Upper lobe of left lung (tissue), 6 donors: ENCODE measurements at regions not wholly inside any gene's neighbourhood (a gene's known extent, or its start where the extent isn't known, plus 50 kb on each side); places are given as distances from the start of the nearest gene placed in this dataset.

ENCODE experiments used
- ATAC-seq, 2 donors: fragments of 200-7000 bp; cut with Tn5 transposase; one replicate each; pipeline ENCODE4 v1.9.1; 2022; ENCODE audit warnings: mild to moderate bottlenecking in 2 of 2, moderate library complexity in 2 of 2; ENCODE audit not compliant: low FRiP score in 2 of 2
- DNase-seq, 2 donors: peaks; one replicate each; pipeline ENCODE4 v3.0.0-alpha.2; 2019 to 2020
- H3K27ac ChIP-seq, 4 donors: fragments of 200-600 bp; sonication (generic); one replicate each; pipeline ENCODE4 v1.5.1; 2016 to 2019
- H3K27me3 ChIP-seq, 4 donors: fragments of 200-600 bp; sonication (generic); one replicate each; pipeline ENCODE4 v1.5.1; 2017 to 2019
- H3K36me3 ChIP-seq, 4 donors: fragments of 200-600 bp; sonication (generic); one replicate each; pipeline ENCODE4 v1.5.1; 2016 to 2019
- H3K4me1 ChIP-seq, 4 donors: fragments of 200-600 bp; sonication (generic); one replicate each; pipeline ENCODE4 v1.5.1; 2018 to 2019
- H3K4me3 ChIP-seq, 4 donors: fragments of 200-600 bp; sonication (generic); one replicate each; pipeline ENCODE4 v1.5.1; 2017 to 2019; ENCODE audit warnings: mild to moderate bottlenecking in 2 of 4, moderate library complexity in 1 of 4
- H3K9me3 ChIP-seq, 4 donors: fragments of 200-600 bp; sonication (generic); one replicate each; pipeline ENCODE4 v1.5.1; 2018 to 2019
- CTCF ChIP-seq, 6 experiments: fragments of 450-650 bp in 4 of 6; fragments of 200-600 bp in 2 of 6; sonication (generic) in 2 of 6; IDR thresholded peaks; one replicate each; pipeline ENCODE4 v1.5.1; 2016 to 2019; ENCODE audit warnings: antibody characterized with exemption in 6 of 6
- EP300 ChIP-seq, 4 donors: sonication (generic); formaldehyde crosslinking; IDR thresholded peaks; one replicate each; pipeline ENCODE4 v1.5.1; 2017; ENCODE audit warnings: antibody characterized with exemption in 4 of 4, control low read depth in 2 of 4
- POLR2A ChIP-seq, 4 donors: fragments of 450-650 bp; IDR thresholded peaks; one replicate each; pipeline ENCODE4 v1.5.1; 2016 to 2017; ENCODE audit warnings: antibody characterized with exemption in 4 of 4, mild to moderate bottlenecking in 2 of 4
- POLR2AphosphoS5 ChIP-seq, 2 donors: sonication (generic); formaldehyde crosslinking; IDR thresholded peaks; one replicate each; pipeline ENCODE4 v1.5.1; 2017; ENCODE audit warnings: antibody characterized with exemption in 2 of 2
- WGBS, 2 donors: methylation state at CpG; one replicate each; pipeline ENCODE4 v1.1.5; 2017 to 2018; 5-methylcytosine and 5-hydroxymethylcytosine counted together
- donor health status: DM: no; HTN: no; CAD: no; lungs with moderate emphysema.
- donor health status: DM: no; HTN: yes; CAD: no; lungs with severe emphysema.

- Histone ChIP-seq H3K4me3 (no peak overlapping the region), H3K9me3 (no peaks in the 10 kb centered on the region), H3K27me3 (no peaks in the 10 kb centered on the region), H3K36me3 (no peaks in the 10 kb centered on the region), H3K4me1 (no peaks in the 10 kb centered on the region), H3K27ac (no peak overlapping the region)
- DNase-seq (no peak), ATAC-seq (no peak)
- TF ChIP-seq EP300 (IDR thresholded peaks at IDR 0.05): no peak
- TF ChIP-seq CTCF (IDR thresholded peaks at IDR 0.05): no peak
- no peak for TF ChIP-seq POLR2AphosphoS5 (IDR thresholded peaks at IDR 0.05)
- no peak for TF ChIP-seq POLR2A (IDR thresholded peaks at IDR 0.05)
These were observed 218.8 kb upstream of the ADRA1B start for GRCh38 chr5:159697530-159697929.

DNA sequence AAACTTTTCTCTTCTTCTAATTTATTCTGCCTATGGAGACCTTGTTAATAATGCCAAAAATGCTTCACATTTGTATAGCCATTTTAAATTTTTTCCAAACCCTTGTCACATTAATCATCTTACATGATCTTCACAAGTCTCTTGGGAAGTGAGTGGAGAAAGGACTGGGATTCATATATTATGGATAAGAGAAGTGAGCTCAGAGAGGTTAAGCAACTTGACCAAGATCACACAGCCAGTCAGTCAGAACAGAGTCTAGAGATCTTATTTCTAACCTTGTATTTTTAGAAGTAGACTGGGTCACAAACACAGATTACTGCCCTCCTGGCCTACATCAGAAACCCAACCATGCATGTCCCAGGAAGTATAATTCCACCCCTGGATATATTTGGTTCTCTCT, 218.0 kb upstream of the ADRA1B start:
- no peak for TF ChIP-seq POLR2AphosphoS5 (IDR thresholded peaks at IDR 0.05)
- TF ChIP-seq POLR2A (IDR thresholded peaks at IDR 0.05): no peak
- no peak for TF ChIP-seq CTCF (IDR thresholded peaks at IDR 0.05)
- no peak for TF ChIP-seq EP300 (IDR thresholded peaks at IDR 0.05)
- DNase-seq: no peak
- Histone ChIP-seq H3K36me3 (no peaks in the 10 kb centered on the region), H3K4me1 (no peaks in the 10 kb centered on the region), H3K27me3 (no peaks in the 10 kb centered on the region), H3K9me3 (no peaks in the 10 kb centered on the region), H3K27ac (no peak overlapping the region), H3K4me3 (no peak overlapping the region)
- ATAC-seq: no peak

- no peak overlapping the region for H3K4me3 ChIP-seq
- H3K9me3 ChIP-seq: no peaks in the 10 kb centered on the region
- H3K4me1 ChIP-seq: no peaks in the 10 kb centered on the region
- no peak overlapping the region for H3K27ac ChIP-seq
- no peak for DNase-seq
- ATAC-seq: no peak
- no peak for TF ChIP-seq POLR2A (IDR thresholded peaks at IDR 0.05)
- no peak for TF ChIP-seq EP300 (IDR thresholded peaks at IDR 0.05)
- no peak for TF ChIP-seq CTCF (IDR thresholded peaks at IDR 0.05)
- no peak for TF ChIP-seq POLR2AphosphoS5 (IDR thresholded peaks at IDR 0.05)
- no peaks in the 10 kb centered on the region for H3K36me3 ChIP-seq
- H3K27me3 ChIP-seq: no peaks in the 10 kb centered on the region
These were observed 216.3 kb upstream of the ADRA1B start for GRCh38 chr5:159700016-159700415.

GRCh38 chr5:159702301-159702700, 214.0 kb upstream of the ADRA1B start:
- no peaks in the 10 kb centered on the region for H3K36me3 ChIP-seq
- H3K4me3 ChIP-seq: no peak overlapping the region
- no peak overlapping the region for H3K27ac ChIP-seq
- no peaks in the 10 kb centered on the region for H3K9me3 ChIP-seq
- 69 to 79% methylated on average over 4 of the region's 4 CpGs for WGBS, 2 donors
- ATAC-seq (no peak), DNase-seq (no peak)
- no peaks in the 10 kb centered on the region for H3K4me1 ChIP-seq
- TF ChIP-seq POLR2A (IDR thresholded peaks at IDR 0.05): no peak
- no peak for TF ChIP-seq POLR2AphosphoS5 (IDR thresholded peaks at IDR 0.05)
- no peak for TF ChIP-seq CTCF (IDR thresholded peaks at IDR 0.05)
- no peak for TF ChIP-seq EP300 (IDR thresholded peaks at IDR 0.05)
- no peaks in the 10 kb centered on the region for H3K27me3 ChIP-seq

DNA sequence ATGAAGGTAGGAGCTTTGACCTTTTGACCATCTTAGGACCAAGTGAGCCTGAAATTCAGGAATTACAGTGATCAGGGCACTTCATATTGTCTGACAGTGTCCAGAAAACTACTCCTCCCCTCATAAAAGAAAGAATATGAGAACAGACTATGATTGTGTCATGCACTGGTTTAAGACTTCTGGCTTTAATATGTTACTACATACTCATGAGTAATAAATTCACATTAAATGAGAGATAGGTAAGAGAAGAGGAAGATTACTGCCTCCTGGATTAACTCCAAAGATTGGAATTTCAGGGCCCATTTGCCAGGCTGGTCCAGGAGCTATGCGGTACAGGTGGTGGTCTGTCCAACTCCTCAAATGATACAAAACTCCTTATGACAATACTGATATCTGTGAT, 213.5 kb upstream of the ADRA1B start:
- DNase-seq (no peak), ATAC-seq (no peak)
- Histone ChIP-seq H3K9me3 (peaks cover 0 to 2% (median 0%) of the 10 kb centered on the region in 4 donors), H3K27ac (no peak overlapping the region), H3K4me3 (no peak overlapping the region), H3K27me3 (no peaks in the 10 kb centered on the region), H3K4me1 (no peaks in the 10 kb centered on the region), H3K36me3 (no peaks in the 10 kb centered on the region)
- 93 to 95% methylated on average over 1 of the region's 1 CpG for WGBS, 2 donors
- TF ChIP-seq POLR2AphosphoS5 (IDR thresholded peaks at IDR 0.05) (no peak), CTCF (IDR thresholded peaks at IDR 0.05) (no peak)
